Astrocyte (in vitro differentiated cells and primary cell): ENCODE measurements at regions not wholly inside any gene's neighbourhood (a gene's known extent, or its start where the extent isn't known, plus 50 kb on each side); places are given as distances from the start of the nearest gene placed in this dataset.

Experiments used
- EZH2 ChIP-seq: IDR thresholded peaks from 2 replicates; pipeline ENCODE4 v1.6.1; 2012; ENCODE audit warnings: mild to moderate bottlenecking, low read length, inconsistent platforms; ENCODE audit not compliant: insufficient read depth
- TF ChIP-seq, protein P1 (sequence below): IDR thresholded peaks from 2 replicates; pipeline ENCODE4 v1.5.1; 2011; ENCODE audit warnings: low read depth, mild to moderate bottlenecking, inconsistent platforms, low read length, moderate library complexity; ENCODE audit not compliant: insufficient read depth

DNA sequence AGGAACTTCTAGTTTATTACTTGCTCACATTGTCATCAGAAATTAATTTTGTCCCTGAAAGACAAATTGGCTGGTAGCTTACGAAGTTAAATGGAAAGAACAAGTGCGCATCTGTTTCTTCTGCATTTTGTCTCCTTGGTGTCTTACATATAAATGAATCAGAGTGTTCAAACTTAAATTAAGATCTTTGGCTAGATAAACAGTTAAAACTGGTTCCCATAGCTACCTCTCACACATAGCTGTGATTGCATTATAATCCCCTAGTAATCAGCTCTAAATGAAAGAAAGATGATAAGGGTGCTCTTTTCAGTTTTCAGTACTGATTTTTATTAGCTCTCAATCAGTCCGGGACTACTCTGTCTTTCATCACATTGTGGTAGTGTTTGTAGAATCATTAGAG is 124.2 kb upstream of the LMO4 start:
- TF ChIP-seq, protein P1, sequence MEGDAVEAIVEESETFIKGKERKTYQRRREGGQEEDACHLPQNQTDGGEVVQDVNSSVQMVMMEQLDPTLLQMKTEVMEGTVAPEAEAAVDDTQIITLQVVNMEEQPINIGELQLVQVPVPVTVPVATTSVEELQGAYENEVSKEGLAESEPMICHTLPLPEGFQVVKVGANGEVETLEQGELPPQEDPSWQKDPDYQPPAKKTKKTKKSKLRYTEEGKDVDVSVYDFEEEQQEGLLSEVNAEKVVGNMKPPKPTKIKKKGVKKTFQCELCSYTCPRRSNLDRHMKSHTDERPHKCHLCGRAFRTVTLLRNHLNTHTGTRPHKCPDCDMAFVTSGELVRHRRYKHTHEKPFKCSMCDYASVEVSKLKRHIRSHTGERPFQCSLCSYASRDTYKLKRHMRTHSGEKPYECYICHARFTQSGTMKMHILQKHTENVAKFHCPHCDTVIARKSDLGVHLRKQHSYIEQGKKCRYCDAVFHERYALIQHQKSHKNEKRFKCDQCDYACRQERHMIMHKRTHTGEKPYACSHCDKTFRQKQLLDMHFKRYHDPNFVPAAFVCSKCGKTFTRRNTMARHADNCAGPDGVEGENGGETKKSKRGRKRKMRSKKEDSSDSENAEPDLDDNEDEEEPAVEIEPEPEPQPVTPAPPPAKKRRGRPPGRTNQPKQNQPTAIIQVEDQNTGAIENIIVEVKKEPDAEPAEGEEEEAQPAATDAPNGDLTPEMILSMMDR: no peak
- TF ChIP-seq EZH2: no peak
